Stimulated activated CD8-positive, alpha-beta memory T cell treated with anti-CD3 and anti-CD28 coated beads, Interleukin-15, amount 100 ng/mL, for 1 hour (primary cell): ENCODE measurements at regions not wholly inside any gene's neighbourhood (a gene's known extent, or its start where the extent isn't known, plus 50 kb on each side); places are given as distances from the start of the nearest gene placed in this dataset.

Source experiments
- DNase-seq: peaks from one replicate; pipeline ENCODE4 v3.0.0-alpha.2; 2020; ENCODE audit warnings: low read depth

DNA sequence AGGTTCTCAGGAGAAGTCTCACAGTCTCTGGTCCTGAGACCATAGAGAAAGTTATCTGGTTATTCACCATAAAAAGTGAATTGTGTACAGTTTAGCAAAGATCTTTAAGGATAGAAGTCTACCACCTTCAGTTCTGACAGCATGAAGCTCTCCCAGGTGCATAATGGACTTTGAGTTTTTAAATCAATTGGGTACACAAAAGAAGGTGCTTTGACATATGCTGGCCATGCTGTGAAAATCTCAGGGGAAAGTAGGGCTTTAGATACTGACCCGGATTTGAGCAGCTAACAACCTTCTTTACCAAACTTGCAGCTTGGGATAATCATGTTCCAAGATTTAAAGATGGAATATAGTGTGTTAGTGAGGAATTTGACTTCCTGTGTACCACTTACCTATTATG is 264.2 kb downstream of the ZSWIM6 start:
- no peak for DNase-seq

- no peak for DNase-seq
These were observed 265.6 kb downstream of the ZSWIM6 start for GRCh38 chr5:61597684-61598083.

- no peak for DNase-seq
These were observed 266.1 kb downstream of the ZSWIM6 start for GRCh38 chr5:61598126-61598525.

DNA sequence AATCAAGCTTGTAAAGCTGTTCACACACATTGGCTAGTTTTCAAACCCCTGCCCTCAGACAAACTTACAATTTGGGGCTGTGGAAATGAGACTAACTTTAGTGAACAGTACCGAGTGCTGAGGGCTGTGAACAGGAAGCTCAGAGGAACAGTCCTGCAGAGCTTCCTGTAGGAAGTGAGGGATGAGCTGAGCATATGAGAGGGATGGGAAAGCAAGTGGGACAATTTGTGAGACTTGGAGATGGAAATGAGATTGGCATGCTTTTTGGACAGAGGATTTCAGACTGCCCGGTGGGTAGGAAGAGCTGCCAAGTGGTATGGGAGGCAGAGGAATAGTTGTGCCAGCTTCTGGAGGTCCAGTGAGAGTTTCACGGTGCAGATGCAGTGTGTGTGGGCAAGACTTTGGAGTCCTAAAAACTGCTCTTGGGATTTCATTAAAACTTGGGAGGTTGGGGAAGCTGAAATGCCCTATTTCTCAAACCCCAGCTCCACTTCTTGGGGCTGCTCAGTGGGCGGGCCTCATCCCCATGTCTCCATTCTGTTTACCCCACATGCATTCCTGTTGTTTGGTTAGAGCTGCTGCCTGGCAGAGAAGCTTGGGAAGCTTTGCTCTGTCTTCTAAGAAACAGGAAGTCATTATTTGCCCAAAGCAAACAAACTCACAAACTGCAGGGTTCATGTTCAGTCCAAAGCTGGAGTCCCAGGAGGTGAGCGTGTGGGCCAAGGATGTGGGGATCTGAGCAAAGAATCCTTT is 267.5 kb downstream of the ZSWIM6 start:
- no peak for DNase-seq

DNA sequence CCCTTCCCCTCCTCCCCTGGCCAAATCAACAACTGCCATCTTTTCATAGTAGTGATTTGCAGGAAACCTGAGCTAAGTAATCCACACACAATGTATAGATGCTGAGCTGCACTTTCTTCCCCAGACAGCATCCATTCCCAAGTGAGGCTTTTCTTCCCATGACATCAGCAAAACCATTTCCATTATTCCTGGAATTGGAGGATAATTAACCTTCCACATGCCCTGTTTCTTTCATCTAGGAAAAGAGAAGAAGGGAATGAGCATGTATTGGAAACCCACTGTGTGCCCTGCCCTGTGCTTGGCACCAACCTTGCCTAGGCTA is 268.0 kb downstream of the ZSWIM6 start:
- no peak for DNase-seq

DNA sequence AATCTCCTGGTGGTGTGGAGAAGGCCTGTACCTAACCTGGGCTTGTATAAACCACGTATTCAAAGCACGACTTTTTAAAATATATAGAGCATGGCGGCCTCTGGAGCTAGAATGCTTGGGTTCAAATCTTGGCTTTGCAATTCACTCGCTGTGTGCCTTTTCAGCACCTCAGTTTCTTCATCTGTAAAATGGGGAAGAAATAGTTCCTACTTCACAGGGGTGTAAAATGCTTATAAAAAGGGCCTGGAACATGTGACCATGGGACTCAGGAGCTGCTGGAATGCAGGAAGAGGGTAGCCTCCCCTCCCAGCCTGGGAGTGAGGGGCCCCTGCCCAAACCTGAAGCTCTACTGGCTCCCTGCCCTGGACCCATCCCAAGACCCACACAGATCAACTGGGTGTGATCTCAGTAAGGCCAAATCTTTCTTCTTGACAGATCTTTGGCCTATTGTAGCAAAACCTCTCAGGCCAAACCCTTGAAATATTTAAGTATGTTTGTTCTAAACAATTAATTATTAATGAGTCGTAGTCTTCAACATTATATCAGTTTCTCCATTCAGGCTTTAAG is 269.0 kb downstream of the ZSWIM6 start:
- DNase-seq: no peak

- DNase-seq: no peak
These were observed 271.3 kb downstream of the ZSWIM6 start for GRCh38 chr5:61603211-61603908.

DNA sequence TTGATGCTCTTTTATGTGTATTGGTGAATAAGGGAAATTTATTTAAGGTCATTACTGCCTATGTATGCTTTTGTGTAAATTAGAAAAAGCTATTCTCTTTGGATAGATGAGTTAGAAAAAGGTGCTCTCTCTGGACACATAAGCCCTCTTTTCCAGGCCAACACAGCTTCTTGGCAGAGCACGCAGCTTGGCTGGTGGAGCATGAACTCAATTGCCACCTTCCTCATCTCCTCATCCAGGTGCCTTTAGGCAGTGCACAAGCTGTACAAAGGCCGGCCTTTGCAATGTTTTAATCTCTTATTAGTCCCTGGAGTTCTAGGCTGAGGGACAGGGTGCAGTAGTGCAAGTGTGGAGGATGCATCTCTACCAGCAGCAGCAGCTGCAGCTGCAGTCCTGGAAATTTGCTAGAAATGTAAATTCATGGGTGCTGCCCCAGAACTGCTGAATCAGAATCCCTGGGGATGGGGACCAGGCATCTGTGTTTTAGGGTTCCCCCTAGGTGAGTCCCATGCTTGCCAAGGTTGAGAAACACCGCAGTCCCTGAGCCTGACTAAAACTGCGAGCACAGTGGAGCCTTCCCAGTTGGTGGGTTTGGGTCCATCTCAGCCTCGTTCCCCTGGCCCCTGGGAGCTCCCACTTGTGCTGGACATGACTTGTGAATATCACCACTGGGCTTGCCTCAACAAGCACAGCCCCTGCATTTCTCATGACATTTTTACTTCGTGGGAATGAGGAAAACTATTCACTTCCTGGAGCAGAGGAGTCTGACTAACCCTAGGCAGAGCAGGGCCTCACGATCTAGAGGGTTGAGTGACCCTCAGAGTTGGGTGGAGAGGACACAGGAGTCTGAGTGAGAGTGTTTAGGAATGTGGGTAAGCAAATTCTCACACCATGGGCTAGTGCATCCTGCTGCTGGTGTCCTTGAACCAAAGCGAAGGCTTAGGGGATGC is 272.3 kb downstream of the ZSWIM6 start:
- no peak for DNase-seq

DNA sequence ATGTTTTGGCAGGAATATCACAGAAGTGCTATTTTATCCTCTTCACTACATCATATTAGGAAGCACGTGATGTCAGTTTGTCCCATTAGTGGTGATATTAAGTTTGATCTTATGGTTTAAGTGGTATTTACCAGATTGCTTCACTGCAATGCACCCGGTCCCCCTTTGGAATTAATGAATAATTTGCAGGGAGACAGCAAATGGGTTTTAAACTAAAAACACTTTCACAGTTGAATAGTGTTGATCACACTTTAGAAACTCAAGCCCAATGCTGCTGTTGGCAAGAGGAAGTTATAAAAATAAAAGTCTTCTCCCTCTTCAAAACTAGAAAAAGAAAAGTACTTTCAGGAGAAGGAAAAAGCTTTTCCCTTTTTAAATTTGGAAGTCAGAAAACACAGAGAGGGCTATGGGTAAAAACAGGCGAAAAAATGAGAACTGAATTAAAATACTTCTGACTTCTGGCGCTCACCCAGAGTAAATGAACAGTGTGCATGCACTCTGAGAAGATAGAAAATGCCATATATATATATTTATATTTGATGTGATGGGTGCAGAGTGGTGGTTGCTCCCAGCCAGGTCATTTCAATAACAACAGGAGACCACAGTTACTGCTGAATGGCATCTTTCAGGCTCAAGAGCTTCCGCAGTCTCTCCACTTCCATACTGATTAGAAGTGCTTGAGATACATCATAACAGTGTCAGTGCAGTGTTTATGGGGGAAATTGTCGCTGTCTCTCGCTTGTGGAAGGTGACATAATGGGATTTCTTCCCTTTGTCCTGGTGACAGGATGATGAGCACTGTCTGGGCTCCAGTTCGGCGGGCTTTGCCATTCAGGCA is 278.0 kb downstream of the ZSWIM6 start:
- DNase-seq: no peak

DNA sequence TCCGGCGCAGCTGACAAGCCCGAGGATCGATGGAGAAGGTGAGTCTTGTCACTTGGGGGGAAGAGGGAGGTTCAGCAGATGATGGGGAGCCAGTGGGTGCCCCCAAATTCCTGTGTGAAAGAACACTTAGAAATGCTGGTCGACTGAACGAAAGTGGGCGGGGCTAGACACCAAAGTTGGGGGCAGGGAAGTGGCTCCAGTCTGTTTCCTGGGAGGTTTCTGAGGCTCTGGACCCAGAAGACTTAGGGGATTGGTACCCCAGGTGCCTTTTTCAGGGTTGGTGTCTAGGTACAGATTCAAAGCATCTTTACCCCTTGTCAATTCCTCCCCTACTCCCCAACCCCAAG is 278.6 kb downstream of the ZSWIM6 start:
- DNase-seq: no peak

GRCh38 chr5:61612431-61612830 is 280.4 kb downstream of the ZSWIM6 start:
- DNase-seq: no peak

DNA sequence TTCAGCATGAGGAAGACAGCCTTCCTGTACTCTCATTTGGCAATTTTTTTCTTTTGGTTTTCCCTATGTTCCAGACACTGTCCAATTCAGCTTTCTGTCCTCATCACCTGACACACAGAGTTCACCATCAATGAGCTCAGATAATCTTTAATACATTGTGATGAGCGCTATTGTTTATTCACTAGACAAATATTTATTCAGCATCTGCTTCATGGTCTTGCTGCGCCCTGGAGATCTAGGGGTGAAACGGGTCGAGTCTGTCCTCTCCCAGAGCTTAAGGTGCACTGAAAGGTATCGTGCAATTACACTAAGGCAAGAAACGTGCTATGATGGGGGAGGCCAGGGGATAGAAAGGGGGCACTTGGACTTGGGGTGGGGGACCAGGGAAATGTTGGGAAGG is 281.6 kb downstream of the ZSWIM6 start:
- no peak for DNase-seq

- DNase-seq: no peak
These were observed 282.5 kb downstream of the ZSWIM6 start for GRCh38 chr5:61614606-61615005.

- no peak for DNase-seq
These were observed 285.0 kb downstream of the ZSWIM6 start for GRCh38 chr5:61617039-61617438.

DNA sequence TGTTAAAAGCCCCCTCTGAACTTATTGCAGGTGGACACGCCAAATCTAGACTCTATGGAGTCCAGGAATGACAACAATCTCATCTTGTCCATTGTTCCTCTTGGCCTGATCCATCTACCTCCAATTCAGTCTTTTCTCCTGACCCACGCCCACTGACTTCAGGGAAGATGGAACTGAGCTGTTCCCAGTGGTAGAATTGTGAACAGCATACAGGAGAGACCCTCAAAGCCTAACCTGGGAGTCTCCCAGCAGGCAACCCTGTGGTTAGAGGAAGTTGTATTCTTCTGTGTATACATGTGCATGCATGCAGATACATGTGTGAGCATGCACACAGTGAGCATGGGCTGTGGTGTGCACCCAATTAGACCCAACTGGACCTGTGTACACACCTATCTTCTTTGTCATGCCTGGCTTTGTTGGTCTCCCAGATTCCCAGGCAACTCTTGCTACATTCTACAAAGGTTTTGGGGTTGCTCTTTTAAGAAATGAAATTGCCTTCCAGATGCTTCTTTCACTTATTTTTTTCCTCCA is 286.0 kb downstream of the ZSWIM6 start:
- DNase-seq: no peak

DNA sequence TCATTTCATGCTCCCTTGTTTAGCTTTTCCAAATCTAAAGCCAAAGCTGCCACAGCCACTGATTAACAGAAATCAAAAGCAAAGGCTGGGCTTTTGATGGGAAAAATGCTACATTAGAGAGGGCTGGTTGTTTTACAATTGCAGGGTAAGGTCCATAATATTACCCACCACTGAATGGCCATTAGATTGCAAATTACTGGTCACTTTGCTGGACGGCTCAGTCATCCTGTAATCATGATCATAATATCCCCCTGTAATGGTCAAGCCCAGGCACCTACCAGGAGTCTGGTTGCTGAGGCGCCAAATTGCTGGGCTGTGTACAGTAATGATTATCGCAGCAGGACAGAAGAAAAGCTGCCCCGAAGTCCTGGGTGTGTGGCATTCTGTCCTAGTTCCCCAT is 286.5 kb downstream of the ZSWIM6 start:
- DNase-seq: no peak

DNA sequence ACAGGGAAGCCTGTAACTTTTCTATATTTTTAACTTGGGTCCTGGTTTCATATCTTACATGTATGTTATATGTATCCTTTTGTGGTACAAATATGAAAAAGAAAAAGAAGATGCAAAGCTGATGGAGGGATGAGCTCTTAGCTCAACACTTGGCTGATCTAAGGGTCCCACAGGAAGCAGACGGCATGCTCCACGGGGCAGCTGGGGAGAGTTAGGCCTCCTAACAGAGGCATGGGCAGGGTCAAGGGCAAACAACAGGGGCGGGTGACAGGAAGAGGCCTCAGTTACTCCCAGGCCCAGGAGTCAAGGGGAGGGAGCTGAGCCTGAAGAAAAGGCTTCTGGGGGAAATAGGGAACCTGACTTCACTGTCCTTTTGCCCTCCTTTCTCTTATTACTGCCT is 287.2 kb downstream of the ZSWIM6 start:
- DNase-seq: no peak

GRCh38 chr5:61619777-61620518 is 287.9 kb downstream of the ZSWIM6 start:
- DNase-seq: no peak

DNA sequence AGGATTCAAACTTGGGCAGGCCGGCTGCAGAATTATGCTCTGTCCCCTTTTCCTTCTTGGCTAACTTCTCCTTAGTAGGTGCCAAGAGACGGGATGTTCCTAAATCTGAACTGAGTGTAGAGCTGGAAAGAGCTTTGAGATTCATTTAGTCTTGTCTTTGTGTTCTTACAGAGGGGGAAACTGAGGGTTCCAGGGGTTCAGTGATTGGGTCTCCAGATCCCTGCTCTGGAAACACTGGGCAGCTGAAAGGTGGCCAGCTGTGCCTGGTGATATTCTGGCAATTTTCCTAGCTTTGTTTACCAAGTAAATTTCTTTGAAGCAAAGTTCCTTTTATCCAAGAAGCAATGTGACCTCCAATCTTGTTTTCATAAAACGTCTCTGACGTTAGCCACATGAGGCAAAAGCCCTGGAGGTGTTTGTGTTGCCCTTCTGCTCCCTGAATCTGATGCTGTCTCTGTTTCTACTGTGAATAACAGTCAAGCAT is 288.7 kb downstream of the ZSWIM6 start:
- DNase-seq: no peak

DNA sequence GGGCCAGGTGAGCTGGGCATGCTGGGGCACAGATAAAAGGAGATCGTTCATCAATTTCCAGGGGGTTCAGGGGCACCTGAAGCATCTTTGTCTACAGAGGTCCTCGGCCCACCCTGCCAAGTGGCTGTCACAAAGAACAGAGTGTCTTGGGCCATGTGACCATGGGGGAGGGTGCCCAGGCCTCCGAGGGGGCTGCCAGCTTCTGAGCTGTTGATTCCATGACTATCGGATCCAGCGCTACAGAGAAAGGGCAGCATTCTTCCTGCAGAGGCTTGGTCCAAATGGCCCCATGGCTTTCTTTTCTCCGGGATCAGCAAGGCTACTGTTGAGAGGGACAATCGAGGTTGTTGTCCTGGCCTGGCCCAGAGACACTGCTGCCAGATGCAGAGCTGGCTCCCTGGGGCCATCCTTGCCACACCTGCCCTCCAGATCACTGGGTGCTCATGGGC is 289.2 kb downstream of the ZSWIM6 start:
- no peak for DNase-seq
